Mesendoderm (in vitro differentiated cells): ENCODE measurements at regions not wholly inside any gene's neighbourhood (a gene's known extent, or its start where the extent isn't known, plus 50 kb on each side); places are given as distances from the start of the nearest gene placed in this dataset.
"Not testable (repeated sequence)": the region's sequence is repeated elsewhere in the genome, so short reads cannot be mapped to it uniquely, and the experiment has no call there.

Experiments
- DNase-seq: peaks from one replicate; pipeline ENCODE4 v3.0.0; 2013
- H2AK5ac ChIP-seq: 2 replicates; pipeline ENCODE4 v1.6.1; 2013; ENCODE audit warnings: low read length, inconsistent platforms
- H2BK120ac ChIP-seq: 2 replicates; pipeline ENCODE4 v1.6.1; 2013; ENCODE audit warnings: low read depth, mild to moderate bottlenecking, low read length, moderate library complexity, mixed read lengths
- H2BK15ac ChIP-seq: replicated peaks from 2 replicates; pipeline ENCODE4 v1.6.1; 2013; ENCODE audit warnings: low read depth, mild to moderate bottlenecking, moderate library complexity
- H2BK5ac ChIP-seq: 2 replicates; pipeline ENCODE4 v1.6.1; 2013; ENCODE audit warnings: low read length, inconsistent platforms
- H3K18ac ChIP-seq: 2 replicates; pipeline ENCODE4 v1.6.1; 2013; ENCODE audit warnings: mild to moderate bottlenecking, low read length, mixed read lengths
- H3K23ac ChIP-seq: one replicate; pipeline ENCODE4 v1.6.1; 2013; ENCODE audit warnings: low read length
- H3K27ac ChIP-seq: 2 replicates; pipeline ENCODE4 v1.5.1; 2013; ENCODE audit warnings: low read depth, mild to moderate bottlenecking, inconsistent platforms, low read length, moderate library complexity
- H3K27me3 ChIP-seq: 2 replicates; pipeline ENCODE4 v1.6.1; 2013; ENCODE audit warnings: low read length, control low read depth, mild to moderate bottlenecking, inconsistent platforms; ENCODE audit not compliant: insufficient read depth, poor library complexity
- H3K36me3 ChIP-seq: 2 replicates; pipeline ENCODE4 v1.6.1; 2013; ENCODE audit warnings: low read length, inconsistent platforms; ENCODE audit not compliant: control insufficient read depth, insufficient read depth
- H3K4ac ChIP-seq: one replicate; pipeline ENCODE4 v1.6.1; 2013; ENCODE audit warnings: low read depth, mild to moderate bottlenecking, low read length, moderate library complexity
- H3K4me1 ChIP-seq: 2 replicates; pipeline ENCODE4 v1.6.1; 2013; ENCODE audit warnings: low read depth, low read length, inconsistent platforms; ENCODE audit not compliant: control insufficient read depth
- H3K4me2 ChIP-seq: 2 replicates; pipeline ENCODE4 v1.6.1; 2013; ENCODE audit warnings: low read length
- H3K4me3 ChIP-seq: 2 replicates; pipeline ENCODE4 v1.5.1; 2013; ENCODE audit warnings: mild to moderate bottlenecking, low read length
- H3K56ac ChIP-seq: one replicate; pipeline ENCODE4 v1.6.1; 2013; ENCODE audit warnings: low read length
- H3K79me1 ChIP-seq: 2 replicates; pipeline ENCODE4 v1.6.1; 2013; ENCODE audit warnings: low read length, inconsistent platforms
- H3K79me2 ChIP-seq: 2 replicates; pipeline ENCODE4 v1.6.1; 2013; ENCODE audit warnings: mild to moderate bottlenecking, low read length; ENCODE audit not compliant: control insufficient read depth, insufficient read depth
- H3K9ac ChIP-seq: 2 replicates; pipeline ENCODE4 v1.6.1; 2013; ENCODE audit warnings: low read length, inconsistent platforms
- H4K5ac ChIP-seq: one replicate; pipeline ENCODE4 v1.6.1; 2013; ENCODE audit warnings: low read length
- H4K8ac ChIP-seq: one replicate; pipeline ENCODE4 v1.6.1; 2013; ENCODE audit warnings: low read depth, mild to moderate bottlenecking, control low read depth, low read length, moderate library complexity
- WGBS: extraction: QIAGEN DNeasy Blood & Tissue Kit; methylation state at CpG from one replicate; pipeline ENCODE4 v1.1.7; 2013; ENCODE audit warnings: low lambda C conversion rate, missing lambda C conversion rate; ENCODE audit not compliant: insufficient coverage; ENCODE audit errors: extremely low coverage; 5-methylcytosine and 5-hydroxymethylcytosine counted together

DNA sequence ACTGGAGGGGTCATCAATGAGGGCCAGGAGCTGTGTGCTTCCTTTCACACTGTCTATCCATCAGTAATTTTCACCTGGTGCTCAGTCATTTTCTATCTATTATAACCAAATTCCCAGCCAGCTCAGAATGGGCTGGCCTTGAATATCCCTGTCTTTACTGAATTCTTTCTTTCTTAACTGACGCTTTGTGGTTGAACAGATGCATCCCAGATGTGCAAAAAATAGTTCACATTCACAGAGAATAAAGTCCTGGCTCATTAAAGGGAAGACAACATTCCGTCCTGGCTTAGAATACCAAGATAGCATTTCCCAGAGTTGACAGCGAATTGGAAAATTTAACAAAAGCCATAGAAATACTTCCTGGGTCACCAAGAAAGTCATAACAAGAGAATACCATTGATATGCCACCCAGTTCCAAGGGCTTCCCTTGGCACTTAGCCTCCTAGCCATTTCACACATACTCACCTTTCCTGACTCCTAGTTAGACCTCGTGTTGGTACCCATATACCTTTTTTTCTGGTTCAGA is 164.7 kb downstream of the SPDYE17 start:
- no CpG with 5 or more reads among the region's 4 CpGs for WGBS
- H3K9ac ChIP-seq, H2BK120ac ChIP-seq, H3K4me3 ChIP-seq, H3K23ac ChIP-seq, H4K5ac ChIP-seq, H3K4me1 ChIP-seq, H3K18ac ChIP-seq, H2AK5ac ChIP-seq, H4K8ac ChIP-seq, H3K4me2 ChIP-seq, DNase-seq, H3K27ac ChIP-seq, H2BK15ac ChIP-seq, H3K36me3 ChIP-seq, H2BK5ac ChIP-seq, H3K4ac ChIP-seq, H3K56ac ChIP-seq, H3K27me3 ChIP-seq, H3K79me1 ChIP-seq, H3K79me2 ChIP-seq: not testable (repeated sequence)

DNA sequence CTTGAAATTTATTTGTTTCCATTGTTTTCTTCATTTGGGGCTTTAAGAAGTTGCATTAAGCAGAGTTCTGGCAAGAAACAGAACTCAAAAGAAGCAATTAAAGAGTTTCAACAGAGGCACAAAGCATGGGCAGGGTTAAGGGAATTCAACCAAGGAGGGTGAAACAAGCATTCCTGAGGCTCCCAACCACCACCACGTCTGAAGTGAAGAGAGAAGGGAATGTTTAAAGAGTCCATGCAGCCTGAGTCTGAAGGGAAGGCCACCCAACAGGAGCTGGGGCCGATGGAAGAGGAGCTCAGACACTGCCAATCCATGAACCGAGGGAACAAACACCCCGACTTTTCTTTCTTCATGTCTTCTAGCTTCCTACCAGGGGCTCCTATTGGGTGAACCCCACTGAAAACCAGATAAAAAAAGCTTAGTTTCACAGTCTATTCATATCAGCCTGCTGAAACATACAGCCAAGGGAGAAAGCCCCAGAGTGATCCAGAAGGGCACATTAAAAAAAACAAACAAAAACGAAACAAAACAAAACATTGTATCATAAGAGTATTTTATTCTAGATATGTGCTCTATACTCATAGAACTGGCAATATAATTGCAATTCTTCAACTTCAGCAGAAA is 168.9 kb downstream of the SPDYE17 start:
- H2BK15ac ChIP-seq, H3K9ac ChIP-seq, H3K36me3 ChIP-seq, DNase-seq, H4K5ac ChIP-seq, H3K23ac ChIP-seq, H3K56ac ChIP-seq, H3K4ac ChIP-seq, H4K8ac ChIP-seq, H2BK120ac ChIP-seq, H3K4me2 ChIP-seq, H3K27ac ChIP-seq, H3K18ac ChIP-seq, H3K79me2 ChIP-seq, H3K27me3 ChIP-seq, H3K4me3 ChIP-seq, H2BK5ac ChIP-seq, H2AK5ac ChIP-seq, H3K79me1 ChIP-seq, H3K4me1 ChIP-seq: not testable (repeated sequence)
- WGBS: no CpG with 5 or more reads among the region's 5 CpGs

DNA sequence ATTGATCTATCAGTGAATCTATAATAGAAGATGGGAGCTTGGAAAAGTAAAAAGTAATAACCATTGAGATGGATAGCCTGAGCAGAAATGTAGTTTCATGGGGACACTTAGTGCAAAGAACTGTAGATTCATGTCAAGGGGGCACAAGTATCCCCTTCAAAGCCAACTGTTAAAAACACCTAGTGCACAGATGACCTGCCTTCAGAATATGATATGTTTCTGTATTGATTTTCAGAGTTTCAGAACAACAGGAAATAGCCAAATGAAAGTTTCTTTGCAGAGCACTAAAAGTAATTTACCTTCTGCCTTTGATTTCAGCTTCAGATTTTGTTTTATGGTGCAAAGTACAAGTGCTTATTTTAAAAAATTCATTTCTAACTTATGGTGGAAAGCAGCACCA is 169.9 kb downstream of the SPDYE17 start:
- H3K4me1 ChIP-seq, H4K5ac ChIP-seq, H3K4me3 ChIP-seq, H4K8ac ChIP-seq, H3K79me1 ChIP-seq, H2BK5ac ChIP-seq, H3K79me2 ChIP-seq, H3K23ac ChIP-seq, H3K27me3 ChIP-seq, H3K36me3 ChIP-seq, H3K4me2 ChIP-seq, H3K9ac ChIP-seq, H2AK5ac ChIP-seq, H3K27ac ChIP-seq, DNase-seq, H2BK120ac ChIP-seq, H3K18ac ChIP-seq, H3K56ac ChIP-seq, H2BK15ac ChIP-seq, H3K4ac ChIP-seq: not testable (repeated sequence)

DNA sequence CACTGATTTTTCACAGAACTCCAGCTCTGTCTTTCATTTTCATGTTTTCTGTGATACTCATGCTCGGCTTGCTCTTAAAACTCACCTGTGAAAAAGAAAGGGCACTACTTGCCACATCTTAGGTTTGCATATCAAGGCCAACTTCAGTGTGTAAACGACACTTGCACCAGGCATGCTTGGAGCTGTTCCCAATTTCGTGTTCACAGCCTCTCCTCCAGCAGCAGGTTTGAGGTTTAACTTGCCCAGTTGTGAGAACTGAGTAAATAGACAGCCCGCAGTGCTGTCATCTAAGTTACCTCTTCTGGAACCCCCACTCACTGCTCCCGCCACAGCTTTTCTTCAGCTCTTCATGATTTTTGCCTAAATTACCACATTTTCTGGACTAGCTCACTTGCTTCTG is 172.2 kb downstream of the SPDYE17 start:
- not testable (repeated sequence) for H3K23ac ChIP-seq, H3K56ac ChIP-seq, H3K27me3 ChIP-seq, H3K79me1 ChIP-seq, H4K5ac ChIP-seq, H3K27ac ChIP-seq, H2AK5ac ChIP-seq, H3K18ac ChIP-seq, H3K4me2 ChIP-seq, H2BK5ac ChIP-seq, H3K36me3 ChIP-seq, H3K4me3 ChIP-seq, H4K8ac ChIP-seq, H3K79me2 ChIP-seq, H2BK15ac ChIP-seq, H3K9ac ChIP-seq, DNase-seq, H3K4ac ChIP-seq, H2BK120ac ChIP-seq, H3K4me1 ChIP-seq
- WGBS: no CpG with 5 or more reads among the region's 5 CpGs

DNA sequence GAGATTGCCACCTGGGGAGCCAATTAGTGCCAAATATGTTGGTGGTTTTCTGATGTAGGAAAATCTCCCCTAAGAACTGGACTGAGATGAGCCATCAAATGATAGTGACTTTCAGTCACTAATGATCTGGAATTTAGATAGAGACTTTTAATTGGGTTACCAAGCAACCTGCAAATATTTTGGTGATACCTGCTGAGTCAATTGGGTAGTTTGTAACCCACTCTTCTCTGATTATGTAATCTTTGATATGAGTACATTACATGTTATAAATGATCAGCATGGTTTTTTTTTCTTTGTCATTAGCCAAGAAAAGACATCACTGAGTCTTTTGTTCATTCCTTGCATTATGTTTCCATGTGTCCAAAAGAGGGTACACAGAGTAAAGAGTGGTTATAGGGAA is 177.5 kb downstream of the SPDYE17 start:
- H3K9ac ChIP-seq, H2BK15ac ChIP-seq, H4K5ac ChIP-seq, H3K4me3 ChIP-seq, H3K18ac ChIP-seq, H3K56ac ChIP-seq, H3K4me2 ChIP-seq, H4K8ac ChIP-seq, H3K27me3 ChIP-seq, H3K4ac ChIP-seq, H3K79me1 ChIP-seq, H2BK120ac ChIP-seq, H3K27ac ChIP-seq, H3K4me1 ChIP-seq, H3K79me2 ChIP-seq, H2BK5ac ChIP-seq, H2AK5ac ChIP-seq, H3K23ac ChIP-seq, H3K36me3 ChIP-seq: not testable (repeated sequence)
- peak; percentile 20 for DNase-seq

DNA sequence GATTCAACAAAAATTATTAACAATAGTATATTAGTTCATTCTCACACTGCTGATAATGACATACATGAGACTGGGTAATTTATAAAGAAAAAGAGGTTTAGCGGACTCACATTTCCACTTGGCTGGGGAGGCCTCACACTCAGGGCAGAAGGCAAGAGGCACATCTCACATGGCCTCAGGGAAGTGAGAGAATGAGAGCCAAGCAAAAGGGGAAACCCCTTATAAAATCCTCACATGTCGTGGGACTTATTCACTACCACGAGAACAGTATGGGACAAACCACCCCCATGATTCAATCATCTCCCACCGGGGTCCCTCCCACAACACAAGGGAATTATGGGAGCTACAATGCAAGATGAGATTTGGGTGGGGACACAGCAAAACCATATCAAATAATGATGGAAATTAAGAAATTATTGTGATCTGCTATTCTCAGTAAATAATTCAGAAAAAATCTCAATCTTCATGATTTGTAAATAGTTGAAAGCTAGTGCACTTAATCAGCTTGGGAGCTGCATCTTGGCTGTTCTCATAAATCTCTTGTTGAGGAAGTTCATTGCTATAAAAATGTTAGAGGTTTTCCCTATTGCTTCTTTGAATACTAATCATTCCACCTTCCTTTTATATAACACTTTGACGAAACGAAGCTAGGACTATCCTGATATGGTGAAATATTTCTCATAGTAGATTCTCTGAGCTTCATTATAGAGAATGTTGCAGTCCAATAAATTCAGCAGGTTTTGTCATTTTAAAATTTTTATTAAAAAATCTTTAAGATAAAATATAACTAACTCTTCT is 179.2 kb downstream of the SPDYE17 start:
- H4K5ac ChIP-seq, H3K36me3 ChIP-seq, H3K27me3 ChIP-seq, H2BK15ac ChIP-seq, H2BK5ac ChIP-seq, H3K4me2 ChIP-seq, H3K56ac ChIP-seq, DNase-seq, H3K79me1 ChIP-seq, H2AK5ac ChIP-seq, H3K23ac ChIP-seq, H3K79me2 ChIP-seq, H3K4me3 ChIP-seq, H3K4ac ChIP-seq, H3K4me1 ChIP-seq, H3K18ac ChIP-seq, H2BK120ac ChIP-seq, H4K8ac ChIP-seq, H3K27ac ChIP-seq, H3K9ac ChIP-seq: not testable (repeated sequence)
- WGBS: no CpG with 5 or more reads among the region's 6 CpGs
